ENCODE measurements at regions not wholly inside any gene's neighbourhood (a gene's known extent, or its start where the extent isn't known, plus 50 kb on each side); places are given as distances from the start of the nearest gene placed in this dataset.

GRCh38 chr2:81007104-81007503 lies 702.6 kb upstream of the LRRTM1 start:
- intact Hi-C loops (cut with DNase I): no loop called here
- Histone ChIP-seq H3K4me3 (ENCODE audit: low read length in 3 of 3) (no peak overlapping the region), H3K27ac (ENCODE audit: low read depth in 2 of 2, low read length in 2 of 2) (no peak overlapping the region), H3K36me3 (ENCODE audit: control insufficient read depth in 2 of 3, insufficient read depth in 3 of 3, low read length in 3 of 3) (no peaks in the 10 kb centered on the region), H3K27me3 (ENCODE audit: control insufficient read depth, insufficient read depth, low read length) (no peaks in the 10 kb centered on the region), H3K9ac (ENCODE audit: low read length in 3 of 3) (no peak overlapping the region), H3K4me1 (ENCODE audit: control insufficient read depth in 2 of 3, insufficient read depth in 2 of 3, low read depth in 1 of 3, low read length in 3 of 3) (no peaks in the 10 kb centered on the region), H3K9me3 (ENCODE audit: control insufficient read depth in 2 of 3, insufficient read depth in 1 of 3, low read length in 3 of 3) (no peaks in the 10 kb centered on the region)
- no peak for TF ChIP-seq CTCF (IDR thresholded peaks at IDR 0.05; ENCODE audit: borderline replicate concordance, extremely low read depth, insufficient read depth)
- FAIRE-seq (peak; percentile 17), DNase-seq (no peak)

DNA sequence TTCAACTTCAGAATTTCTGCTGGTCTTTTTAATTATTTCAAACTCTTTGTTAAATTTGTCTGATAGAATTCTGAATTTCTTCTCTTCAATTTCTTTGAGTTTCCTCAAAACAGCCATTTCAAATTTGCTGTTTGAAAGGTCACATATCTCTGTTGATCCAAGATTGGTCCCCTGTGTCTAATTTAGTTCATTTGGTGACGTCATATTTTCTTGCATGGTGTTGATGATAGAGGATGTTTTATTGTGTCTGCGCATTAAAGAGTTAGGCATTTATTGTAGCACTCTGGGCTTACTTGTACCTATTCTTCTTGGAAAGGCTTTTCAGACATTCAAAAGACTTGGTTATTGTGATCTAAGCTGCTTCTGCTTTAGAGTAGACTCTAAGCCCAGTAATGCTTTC lies 698.4 kb upstream of the LRRTM1 start:
- FAIRE-seq (no peak), DNase-seq (no peak)
- Histone ChIP-seq H3K9me3 (ENCODE audit: control insufficient read depth in 2 of 3, insufficient read depth in 1 of 3, low read length in 3 of 3) (peaks cover 0 to 3% (median 2%) of the 10 kb centered on the region in 3 donors), H3K36me3 (ENCODE audit: control insufficient read depth in 2 of 3, insufficient read depth in 3 of 3, low read length in 3 of 3) (no peaks in the 10 kb centered on the region), H3K4me1 (ENCODE audit: control insufficient read depth in 2 of 3, insufficient read depth in 2 of 3, low read depth in 1 of 3, low read length in 3 of 3) (no peaks in the 10 kb centered on the region), H3K9ac (ENCODE audit: low read length in 3 of 3) (no peak overlapping the region), H3K27me3 (ENCODE audit: control insufficient read depth, insufficient read depth, low read length) (no peaks in the 10 kb centered on the region), H3K27ac (ENCODE audit: low read depth in 2 of 2, low read length in 2 of 2) (no peak overlapping the region), H3K4me3 (ENCODE audit: low read length in 3 of 3) (no peak overlapping the region)
- intact Hi-C loops (cut with DNase I): no loop called here
- no peak for TF ChIP-seq CTCF (IDR thresholded peaks at IDR 0.05; ENCODE audit: borderline replicate concordance, extremely low read depth, insufficient read depth)

DNA sequence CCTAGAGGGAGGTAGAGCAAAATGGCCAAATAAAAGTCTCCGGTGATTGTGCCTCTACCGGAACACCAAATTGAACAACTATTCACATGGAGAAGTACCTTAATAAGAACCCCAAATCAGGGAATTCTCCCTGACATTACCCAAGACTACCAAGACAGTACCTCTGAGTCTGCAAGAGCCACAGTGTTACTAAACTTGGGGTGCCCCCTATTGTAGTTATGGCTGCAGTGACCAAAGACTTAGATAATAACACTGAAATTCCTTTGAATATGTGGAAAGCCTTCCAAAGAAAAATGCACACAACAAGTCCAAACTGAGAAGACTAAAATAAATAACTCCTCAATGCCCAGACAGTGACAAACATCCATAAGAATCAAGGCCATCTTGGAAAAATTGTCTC lies 682.9 kb upstream of the LRRTM1 start:
- no peak for FAIRE-seq
- H3K9me3 ChIP-seq (ENCODE audit: control insufficient read depth in 2 of 3, insufficient read depth in 1 of 3, low read length in 3 of 3): no peaks in the 10 kb centered on the region
- no peaks in the 10 kb centered on the region for H3K4me1 ChIP-seq (ENCODE audit: control insufficient read depth in 2 of 3, insufficient read depth in 2 of 3, low read depth in 1 of 3, low read length in 3 of 3)
- no peak for DNase-seq
- intact Hi-C loops (cut with DNase I): no loop called here
- no peak for TF ChIP-seq CTCF (IDR thresholded peaks at IDR 0.05; ENCODE audit: borderline replicate concordance, extremely low read depth, insufficient read depth)
- H3K9ac ChIP-seq (ENCODE audit: low read length in 3 of 3): no peak overlapping the region
- H3K4me3 ChIP-seq (ENCODE audit: low read length in 3 of 3): no peak overlapping the region
- H3K36me3 ChIP-seq (ENCODE audit: control insufficient read depth in 2 of 3, insufficient read depth in 3 of 3, low read length in 3 of 3): no peaks in the 10 kb centered on the region
- no peak overlapping the region for H3K27ac ChIP-seq (ENCODE audit: low read depth in 2 of 2, low read length in 2 of 2)
- H3K27me3 ChIP-seq (ENCODE audit: control insufficient read depth, insufficient read depth, low read length): no peaks in the 10 kb centered on the region

DNA sequence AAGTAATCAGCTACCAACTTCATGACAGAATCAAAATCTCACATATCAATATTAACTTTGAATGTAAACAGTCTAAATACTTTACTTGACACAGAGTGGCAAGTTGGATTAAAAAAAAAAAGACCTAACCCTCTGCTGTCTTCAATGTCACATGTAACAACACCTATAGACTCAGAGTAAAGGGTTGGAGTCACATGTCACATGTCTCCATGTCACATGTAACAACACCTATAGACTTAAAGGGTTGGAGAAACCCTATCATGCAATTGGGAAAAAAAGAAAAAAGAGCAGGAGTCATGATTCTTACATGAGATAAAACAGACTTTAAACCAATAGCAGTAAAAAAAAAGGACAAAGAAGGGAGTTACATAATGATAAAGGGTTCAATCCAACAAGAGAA lies 665.3 kb upstream of the LRRTM1 start:
- Histone ChIP-seq H3K9me3 (ENCODE audit: control insufficient read depth in 2 of 3, insufficient read depth in 1 of 3, low read length in 3 of 3) (peaks cover 0 to 14% (median 2%) of the 10 kb centered on the region in 3 donors), H3K27ac (ENCODE audit: low read depth in 2 of 2, low read length in 2 of 2) (no peak overlapping the region), H3K4me3 (ENCODE audit: low read length in 3 of 3) (no peak overlapping the region), H3K9ac (ENCODE audit: low read length in 3 of 3) (no peak overlapping the region), H3K27me3 (ENCODE audit: control insufficient read depth, insufficient read depth, low read length) (no peaks in the 10 kb centered on the region), H3K4me1 (ENCODE audit: control insufficient read depth in 2 of 3, insufficient read depth in 2 of 3, low read depth in 1 of 3, low read length in 3 of 3) (no peaks in the 10 kb centered on the region), H3K36me3 (ENCODE audit: control insufficient read depth in 2 of 3, insufficient read depth in 3 of 3, low read length in 3 of 3) (no peaks in the 10 kb centered on the region)
- intact Hi-C loops (cut with DNase I): no loop called here
- DNase-seq: no peak
- FAIRE-seq: no peak
- TF ChIP-seq CTCF (IDR thresholded peaks at IDR 0.05; ENCODE audit: borderline replicate concordance, extremely low read depth, insufficient read depth): no peak
